Keratinocyte (primary cell): ENCODE measurements at regions not wholly inside any gene's neighbourhood (a gene's known extent, or its start where the extent isn't known, plus 50 kb on each side); places are given as distances from the start of the nearest gene placed in this dataset.

Experiments used
- CTCF ChIP-seq, 3 experiments: IDR thresholded peaks in 1 of 3; conservative IDR thresholded peaks in 1 of 3; optimal IDR thresholded peaks in 1 of 3; 2 replicates in 2 of 3; 3 replicates in 1 of 3; pipeline versions ENCODE3 to v1.5.1; 2011; ENCODE audit warnings: low read length in 3 of 3, mild to moderate bottlenecking in 3 of 3, moderate library complexity in 2 of 3, control low read depth in 1 of 3, inconsistent platforms in 1 of 3; ENCODE audit not compliant: insufficient read depth in 2 of 3; ENCODE audit errors: extremely low read depth in 1 of 3
- EZH2 ChIP-seq: IDR thresholded peaks from one replicate; pipeline ENCODE4 v1.6.1; 2012; ENCODE audit warnings: inconsistent platforms, mild to moderate bottlenecking, low read length, moderate library complexity

GRCh38 chr14:86521843-86522242, 991.9 kb downstream of the FLRT2 start:
- no peak for TF ChIP-seq EZH2
- no peak for TF ChIP-seq CTCF (optimal IDR thresholded peaks at IDR 0.05 in 1 of 3, IDR thresholded peaks at IDR 0.05 in 1 of 3, conservative IDR thresholded peaks at IDR 0.05 in 1 of 3; ENCODE audit: extremely low read depth in 1 of 3, insufficient read depth in 2 of 3, low read length in 3 of 3)
